ENCODE measurements at regions not wholly inside any gene's neighbourhood (a gene's known extent, or its start where the extent isn't known, plus 50 kb on each side); places are given as distances from the start of the nearest gene placed in this dataset.

DNA sequence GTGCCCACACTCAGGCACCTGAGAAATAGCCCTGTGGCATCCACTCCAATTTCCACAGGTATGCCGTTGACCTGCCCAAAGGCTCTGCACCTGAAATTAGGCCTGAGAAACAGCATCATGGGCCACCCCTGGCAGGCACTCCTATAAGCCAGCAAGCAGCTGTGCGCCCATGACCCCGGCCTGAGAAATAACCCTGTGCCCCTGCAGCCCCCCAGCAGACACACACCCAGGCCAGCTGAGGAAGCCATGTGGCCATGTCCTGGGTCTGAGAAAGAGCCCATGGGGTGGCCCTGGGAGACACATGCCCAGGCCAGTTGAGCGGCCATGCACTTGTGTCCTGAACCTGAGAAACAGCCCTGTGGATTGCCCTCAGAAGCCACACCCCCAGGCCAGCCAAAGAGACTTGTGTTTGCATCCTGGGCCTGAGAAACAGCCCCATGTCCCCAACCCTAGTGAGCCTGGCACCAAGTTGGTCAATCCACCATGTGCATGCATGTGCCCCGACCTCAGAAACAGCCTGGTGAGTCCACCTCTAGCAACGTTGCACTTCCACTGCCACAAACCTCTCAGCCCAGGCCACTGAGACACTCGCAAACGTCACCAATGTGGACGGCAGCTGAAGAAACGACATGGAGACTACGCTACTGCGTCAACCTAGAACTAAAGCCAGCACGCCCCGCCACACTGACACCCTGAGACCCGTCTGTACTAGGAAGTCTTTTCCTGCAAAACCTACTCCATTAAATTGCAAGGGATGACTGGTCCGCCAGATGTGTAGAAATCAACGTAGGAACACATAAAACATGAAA is 411.9 kb downstream of the TMEM121 start:
- no peak overlapping the region for H3K27ac ChIP-seq (replicated peaks)
- no peaks in the 10 kb centered on the region for H3K27me3 ChIP-seq (ENCODE audit: insufficient read depth, poor library complexity, severe bottlenecking)
- DNase-seq (ENCODE audit: low read depth in 1 of 2, low spot score in 1 of 2): no peak
- TF ChIP-seq, protein P1, sequence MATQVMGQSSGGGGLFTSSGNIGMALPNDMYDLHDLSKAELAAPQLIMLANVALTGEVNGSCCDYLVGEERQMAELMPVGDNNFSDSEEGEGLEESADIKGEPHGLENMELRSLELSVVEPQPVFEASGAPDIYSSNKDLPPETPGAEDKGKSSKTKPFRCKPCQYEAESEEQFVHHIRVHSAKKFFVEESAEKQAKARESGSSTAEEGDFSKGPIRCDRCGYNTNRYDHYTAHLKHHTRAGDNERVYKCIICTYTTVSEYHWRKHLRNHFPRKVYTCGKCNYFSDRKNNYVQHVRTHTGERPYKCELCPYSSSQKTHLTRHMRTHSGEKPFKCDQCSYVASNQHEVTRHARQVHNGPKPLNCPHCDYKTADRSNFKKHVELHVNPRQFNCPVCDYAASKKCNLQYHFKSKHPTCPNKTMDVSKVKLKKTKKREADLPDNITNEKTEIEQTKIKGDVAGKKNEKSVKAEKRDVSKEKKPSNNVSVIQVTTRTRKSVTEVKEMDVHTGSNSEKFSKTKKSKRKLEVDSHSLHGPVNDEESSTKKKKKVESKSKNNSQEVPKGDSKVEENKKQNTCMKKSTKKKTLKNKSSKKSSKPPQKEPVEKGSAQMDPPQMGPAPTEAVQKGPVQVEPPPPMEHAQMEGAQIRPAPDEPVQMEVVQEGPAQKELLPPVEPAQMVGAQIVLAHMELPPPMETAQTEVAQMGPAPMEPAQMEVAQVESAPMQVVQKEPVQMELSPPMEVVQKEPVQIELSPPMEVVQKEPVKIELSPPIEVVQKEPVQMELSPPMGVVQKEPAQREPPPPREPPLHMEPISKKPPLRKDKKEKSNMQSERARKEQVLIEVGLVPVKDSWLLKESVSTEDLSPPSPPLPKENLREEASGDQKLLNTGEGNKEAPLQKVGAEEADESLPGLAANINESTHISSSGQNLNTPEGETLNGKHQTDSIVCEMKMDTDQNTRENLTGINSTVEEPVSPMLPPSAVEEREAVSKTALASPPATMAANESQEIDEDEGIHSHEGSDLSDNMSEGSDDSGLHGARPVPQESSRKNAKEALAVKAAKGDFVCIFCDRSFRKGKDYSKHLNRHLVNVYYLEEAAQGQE (IDR thresholded peaks at IDR 0.05; ENCODE audit: insufficient replicate concordance, low read depth): no peak
- no peak for TF ChIP-seq GABPA (IDR thresholded peaks at IDR 0.05; ENCODE audit: low read depth)
- no peak for TF ChIP-seq SPI1 (IDR thresholded peaks at IDR 0.05; ENCODE audit: borderline replicate concordance, low read depth)
- TF ChIP-seq POLR2AphosphoS5 (IDR thresholded peaks at IDR 0.05; ENCODE audit: low read depth): no peak
- TF ChIP-seq, protein P2, sequence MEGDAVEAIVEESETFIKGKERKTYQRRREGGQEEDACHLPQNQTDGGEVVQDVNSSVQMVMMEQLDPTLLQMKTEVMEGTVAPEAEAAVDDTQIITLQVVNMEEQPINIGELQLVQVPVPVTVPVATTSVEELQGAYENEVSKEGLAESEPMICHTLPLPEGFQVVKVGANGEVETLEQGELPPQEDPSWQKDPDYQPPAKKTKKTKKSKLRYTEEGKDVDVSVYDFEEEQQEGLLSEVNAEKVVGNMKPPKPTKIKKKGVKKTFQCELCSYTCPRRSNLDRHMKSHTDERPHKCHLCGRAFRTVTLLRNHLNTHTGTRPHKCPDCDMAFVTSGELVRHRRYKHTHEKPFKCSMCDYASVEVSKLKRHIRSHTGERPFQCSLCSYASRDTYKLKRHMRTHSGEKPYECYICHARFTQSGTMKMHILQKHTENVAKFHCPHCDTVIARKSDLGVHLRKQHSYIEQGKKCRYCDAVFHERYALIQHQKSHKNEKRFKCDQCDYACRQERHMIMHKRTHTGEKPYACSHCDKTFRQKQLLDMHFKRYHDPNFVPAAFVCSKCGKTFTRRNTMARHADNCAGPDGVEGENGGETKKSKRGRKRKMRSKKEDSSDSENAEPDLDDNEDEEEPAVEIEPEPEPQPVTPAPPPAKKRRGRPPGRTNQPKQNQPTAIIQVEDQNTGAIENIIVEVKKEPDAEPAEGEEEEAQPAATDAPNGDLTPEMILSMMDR (IDR thresholded peaks at IDR 0.05; ENCODE audit: insufficient read depth, low read length): no peak
- no peak overlapping the region for H3K4me3 ChIP-seq (replicated peaks; ENCODE audit: insufficient read depth, low read length)

DNA sequence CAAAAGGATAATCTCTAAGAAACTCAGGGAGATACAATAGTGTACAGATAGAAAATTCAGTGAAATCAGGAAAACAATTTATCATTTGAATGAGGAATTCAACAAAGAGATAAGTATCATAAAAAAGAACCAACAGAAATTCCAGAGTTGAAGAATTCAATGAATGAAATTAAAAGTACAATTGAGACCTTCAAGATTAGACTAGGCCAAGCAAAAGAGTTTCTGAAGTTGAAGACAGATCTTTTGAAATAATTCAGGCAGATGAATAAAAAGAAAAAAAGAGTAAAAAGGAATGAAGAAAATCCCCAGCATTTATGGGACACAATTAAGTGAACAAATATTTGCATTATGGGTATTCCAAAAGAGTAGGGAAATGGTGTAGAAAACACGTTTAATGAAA is 412.6 kb downstream of the TMEM121 start:
- Histone ChIP-seq H3K4me3 (replicated peaks; ENCODE audit: insufficient read depth, low read length) (no peak overlapping the region), H3K27ac (replicated peaks) (no peak overlapping the region), H3K27me3 (ENCODE audit: insufficient read depth, poor library complexity, severe bottlenecking) (no peaks in the 10 kb centered on the region)
- no peak for DNase-seq (ENCODE audit: low read depth in 1 of 2, low spot score in 1 of 2)
- TF ChIP-seq GABPA (IDR thresholded peaks at IDR 0.05; ENCODE audit: low read depth): no peak
- no peak for TF ChIP-seq SPI1 (IDR thresholded peaks at IDR 0.05; ENCODE audit: borderline replicate concordance, low read depth)
- TF ChIP-seq, protein P1 (IDR thresholded peaks at IDR 0.05; ENCODE audit: insufficient replicate concordance, low read depth): no peak
- TF ChIP-seq, protein P2 (IDR thresholded peaks at IDR 0.05; ENCODE audit: insufficient read depth, low read length): no peak
- no peak for TF ChIP-seq POLR2AphosphoS5 (IDR thresholded peaks at IDR 0.05; ENCODE audit: low read depth)

DNA sequence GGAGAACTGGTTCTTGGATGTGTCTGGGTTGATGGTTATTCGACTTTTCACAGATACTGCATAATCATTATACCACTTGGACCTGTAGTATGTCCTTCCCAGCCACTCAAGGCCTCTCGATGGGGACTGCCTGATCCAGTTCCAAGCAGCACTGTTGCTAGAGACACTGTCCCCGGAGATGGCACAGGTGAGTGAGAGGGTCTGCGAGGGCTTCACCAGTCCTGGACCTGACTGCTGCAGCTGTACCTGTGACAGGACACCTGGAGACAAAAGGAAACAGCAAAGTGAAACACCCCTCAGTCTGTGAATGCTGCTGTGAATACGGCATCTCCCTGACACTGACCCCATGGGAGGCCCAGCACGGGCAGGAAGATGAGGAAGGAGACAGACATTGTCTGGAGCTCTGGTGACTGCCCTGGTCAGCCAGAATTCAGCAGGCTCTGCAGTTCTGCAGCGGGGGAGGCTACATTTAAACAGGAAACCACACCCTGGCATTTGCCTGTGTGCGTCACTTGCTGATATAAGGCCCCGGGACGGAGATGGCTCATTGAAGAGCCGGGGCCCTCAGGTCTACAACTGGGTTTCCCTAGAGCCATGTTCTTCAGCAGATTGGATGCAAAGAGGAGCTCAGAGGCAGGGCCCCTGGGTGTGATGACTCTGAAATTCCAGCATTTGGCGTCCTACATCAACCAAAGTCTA is 413.6 kb downstream of the TMEM121 start:
- DNase-seq (ENCODE audit: low read depth in 1 of 2, low spot score in 1 of 2): no peak
- Histone ChIP-seq H3K4me3 (replicated peaks; ENCODE audit: insufficient read depth, low read length) (no peak overlapping the region), H3K27ac (replicated peaks) (no peak overlapping the region), H3K27me3 (ENCODE audit: insufficient read depth, poor library complexity, severe bottlenecking) (no peaks in the 10 kb centered on the region)
- no peak for TF ChIP-seq SPI1 (IDR thresholded peaks at IDR 0.05; ENCODE audit: borderline replicate concordance, low read depth)
- TF ChIP-seq POLR2AphosphoS5 (IDR thresholded peaks at IDR 0.05; ENCODE audit: low read depth): no peak
- TF ChIP-seq, protein P1 (IDR thresholded peaks at IDR 0.05; ENCODE audit: insufficient replicate concordance, low read depth): no peak
- TF ChIP-seq GABPA (IDR thresholded peaks at IDR 0.05; ENCODE audit: low read depth): no peak
- TF ChIP-seq, protein P2 (IDR thresholded peaks at IDR 0.05; ENCODE audit: insufficient read depth, low read length): no peak
